CMK (cell line): ENCODE measurements at regions not wholly inside any gene's neighbourhood (a gene's known extent, or its start where the extent isn't known, plus 50 kb on each side); places are given as distances from the start of the nearest gene placed in this dataset.
"Not testable (repeated sequence)": the region's sequence is repeated elsewhere in the genome, so short reads cannot be mapped to it uniquely, and the experiment has no call there.

ENCODE experiments used
- DNase-seq: peaks from one replicate; pipeline ENCODE4 v3.0.0-alpha.2; 2010; ENCODE audit warnings: low read depth

GRCh38 chr5:63555874-63556273 is 406.4 kb downstream of the HTR1A start:
- no peak for DNase-seq

- no peak for DNase-seq
These were observed 408.1 kb downstream of the HTR1A start for GRCh38 chr5:63554191-63554590.

- DNase-seq: no peak
These were observed 409.2 kb downstream of the HTR1A start for GRCh38 chr5:63553073-63553472.

- no peak for DNase-seq
These were observed 426.2 kb downstream of the HTR1A start for GRCh38 chr5:63535840-63536602.

GRCh38 chr5:63524281-63524680 is 438.0 kb downstream of the HTR1A start:
- DNase-seq: no peak

GRCh38 chr5:63516006-63516405 is 446.2 kb downstream of the HTR1A start:
- no peak for DNase-seq

- DNase-seq: no peak
These were observed 462.0 kb downstream of the HTR1A start for GRCh38 chr5:63500242-63500641.

GRCh38 chr5:63495225-63495624 is 467.0 kb downstream of the HTR1A start:
- DNase-seq: no peak

GRCh38 chr5:63483338-63483737 is 478.9 kb downstream of the HTR1A start:
- DNase-seq: no peak

GRCh38 chr5:63473335-63473967 is 488.8 kb downstream of the HTR1A start:
- no peak for DNase-seq

- DNase-seq: no peak
These were observed 506.0 kb downstream of the HTR1A start for GRCh38 chr5:63456279-63456678.

- no peak for DNase-seq
These were observed 511.1 kb downstream of the HTR1A start for GRCh38 chr5:63451188-63451587.

- DNase-seq: no peak
These were observed 522.7 kb downstream of the HTR1A start for GRCh38 chr5:63439537-63439936.

- no peak for DNase-seq
These were observed 552.5 kb downstream of the HTR1A start for GRCh38 chr5:63409737-63410136.

GRCh38 chr5:63408984-63409383 is 553.3 kb downstream of the HTR1A start:
- DNase-seq: no peak

GRCh38 chr5:63401436-63402046 is 560.7 kb downstream of the HTR1A start:
- DNase-seq: no peak

GRCh38 chr5:63400079-63400478 is 562.2 kb downstream of the HTR1A start:
- no peak for DNase-seq

GRCh38 chr5:63398346-63398745 is 563.9 kb downstream of the HTR1A start:
- DNase-seq: no peak

GRCh38 chr5:63388188-63388587 is 574.1 kb downstream of the HTR1A start:
- not testable (repeated sequence) for DNase-seq

GRCh38 chr5:63375851-63376250 is 586.4 kb downstream of the HTR1A start:
- no peak for DNase-seq

- DNase-seq: no peak
These were observed 588.2 kb downstream of the HTR1A start for GRCh38 chr5:63374085-63374484.

- no peak for DNase-seq
These were observed 611.1 kb downstream of the HTR1A start for GRCh38 chr5:63351164-63351563.

- DNase-seq: no peak
These were observed 615.8 kb downstream of the HTR1A start for GRCh38 chr5:63346451-63346850.
